Tibial nerve (tissue), 4 donors: ENCODE measurements at regions not wholly inside any gene's neighbourhood (a gene's known extent, or its start where the extent isn't known, plus 50 kb on each side); places are given as distances from the start of the nearest gene placed in this dataset.

Experiments
- EP300 ChIP-seq, 2 donors: sonication (generic); formaldehyde crosslinking; IDR thresholded peaks; one replicate each; pipeline ENCODE4 v1.6.1; 2017; ENCODE audit warnings: antibody characterized with exemption in 2 of 2, mild to moderate bottlenecking in 1 of 2
- POLR2A ChIP-seq, 2 donors: fragments of 450-650 bp; IDR thresholded peaks; one replicate each; pipeline ENCODE4 v1.6.1; 2017; ENCODE audit warnings: antibody characterized with exemption in 2 of 2, mild to moderate bottlenecking in 2 of 2, moderate library complexity in 2 of 2
- TF ChIP-seq, protein P1 (sequence below), 5 experiments: fragments of 200-600 bp in 3 of 5; fragments of 450-650 bp in 2 of 5; sonication (generic) in 3 of 5; IDR thresholded peaks; one replicate each; pipeline ENCODE4 v1.5.1; 2016 to 2019; ENCODE audit warnings: antibody characterized with exemption in 5 of 5, mild to moderate bottlenecking in 3 of 5, moderate library complexity in 2 of 5

DNA sequence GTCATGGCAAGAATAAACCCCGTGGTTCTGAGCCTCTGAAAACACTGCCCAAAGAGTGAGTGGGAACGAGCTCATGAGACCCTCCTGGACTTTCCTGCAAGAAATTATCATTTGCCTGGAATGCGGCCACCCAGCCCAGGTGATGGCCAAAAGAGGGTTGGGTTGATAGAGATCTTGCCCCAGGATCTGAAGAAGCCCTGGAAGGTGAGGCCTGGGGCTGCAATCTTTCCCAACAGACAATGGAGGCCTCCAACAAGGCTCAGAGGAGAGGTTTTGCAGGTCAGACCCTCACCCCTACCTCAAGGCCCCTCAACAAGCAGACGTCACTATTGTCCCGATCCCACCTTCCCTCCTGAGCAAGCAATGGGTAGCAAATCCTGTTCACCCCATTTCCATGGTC is 106.0 kb upstream of the SOD1 start:
- TF ChIP-seq, protein P1, sequence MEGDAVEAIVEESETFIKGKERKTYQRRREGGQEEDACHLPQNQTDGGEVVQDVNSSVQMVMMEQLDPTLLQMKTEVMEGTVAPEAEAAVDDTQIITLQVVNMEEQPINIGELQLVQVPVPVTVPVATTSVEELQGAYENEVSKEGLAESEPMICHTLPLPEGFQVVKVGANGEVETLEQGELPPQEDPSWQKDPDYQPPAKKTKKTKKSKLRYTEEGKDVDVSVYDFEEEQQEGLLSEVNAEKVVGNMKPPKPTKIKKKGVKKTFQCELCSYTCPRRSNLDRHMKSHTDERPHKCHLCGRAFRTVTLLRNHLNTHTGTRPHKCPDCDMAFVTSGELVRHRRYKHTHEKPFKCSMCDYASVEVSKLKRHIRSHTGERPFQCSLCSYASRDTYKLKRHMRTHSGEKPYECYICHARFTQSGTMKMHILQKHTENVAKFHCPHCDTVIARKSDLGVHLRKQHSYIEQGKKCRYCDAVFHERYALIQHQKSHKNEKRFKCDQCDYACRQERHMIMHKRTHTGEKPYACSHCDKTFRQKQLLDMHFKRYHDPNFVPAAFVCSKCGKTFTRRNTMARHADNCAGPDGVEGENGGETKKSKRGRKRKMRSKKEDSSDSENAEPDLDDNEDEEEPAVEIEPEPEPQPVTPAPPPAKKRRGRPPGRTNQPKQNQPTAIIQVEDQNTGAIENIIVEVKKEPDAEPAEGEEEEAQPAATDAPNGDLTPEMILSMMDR (IDR thresholded peaks at IDR 0.05): no peak
- no peak for TF ChIP-seq POLR2A (IDR thresholded peaks at IDR 0.05)
- TF ChIP-seq EP300 (IDR thresholded peaks at IDR 0.05): no peak
